H1 (cell line): ENCODE measurements at regions not wholly inside any gene's neighbourhood (a gene's known extent, or its start where the extent isn't known, plus 50 kb on each side); places are given as distances from the start of the nearest gene placed in this dataset.

Source experiments
- CTCF ChIA-PET: fragments of 300-600 bp; sonication (Branson Sonifier 250); formaldehyde crosslinking; loops from one replicate; lab custom pipeline; 2021; ENCODE audit not compliant: partially characterized antibody; lab: Charles Lee
- POLR2A ChIA-PET: fragments of 300-600 bp; sonication (Branson Sonifier 250); formaldehyde crosslinking; loops from one replicate; lab custom pipeline; 2021; ENCODE audit warnings: inconsistent platforms; ENCODE audit not compliant: partially characterized antibody; lab: Charles Lee
- DNase-seq, 2 experiments: peaks; one replicate each; pipeline versions ENCODE4 v3.0.0 to v3.0.0-alpha.2; 2010 to 2022; ENCODE audit warnings: low spot score in 2 of 2, low read depth in 1 of 2, mixed read lengths in 1 of 2
- FAIRE-seq: peaks from 2 replicates; lab custom pipeline; 2011; peaks lifted over from hg19 to GRCh38; lab: Jason Lieb, UNC
- H2AFZ ChIP-seq: 2 replicates; pipeline ENCODE4 v1.8.1; 2012; ENCODE audit warnings: low read length, inconsistent platforms
- H2AK5ac ChIP-seq: 2 replicates; pipeline ENCODE4 v1.6.1; 2013; ENCODE audit warnings: low read depth, low read length
- H2BK120ac ChIP-seq: replicated peaks from 2 replicates; pipeline ENCODE3; 2013; ENCODE audit warnings: low read depth, low read length, inconsistent platforms
- H2BK12ac ChIP-seq: 2 replicates; pipeline ENCODE4 v1.6.1; 2013; ENCODE audit warnings: low read depth, low read length
- H2BK15ac ChIP-seq: 2 replicates; pipeline ENCODE4 v1.6.1; 2013; ENCODE audit warnings: low read length
- H2BK20ac ChIP-seq: 2 replicates; pipeline ENCODE4 v1.6.1; 2013; ENCODE audit warnings: low read length
- H2BK5ac ChIP-seq: 2 replicates; pipeline ENCODE4 v1.6.1; 2013; ENCODE audit warnings: low read depth, low read length
- H3K14ac ChIP-seq: 2 replicates; pipeline ENCODE4 v1.6.1; 2013; ENCODE audit warnings: inconsistent platforms; ENCODE audit not compliant: insufficient read length
- H3K18ac ChIP-seq: 2 replicates; pipeline ENCODE4 v1.6.1; 2013; ENCODE audit warnings: low read length; ENCODE audit errors: extremely low read depth
- H3K23ac ChIP-seq: 2 replicates; pipeline ENCODE4 v1.6.1; 2013; ENCODE audit warnings: inconsistent platforms; ENCODE audit not compliant: insufficient read length
- H3K23me2 ChIP-seq: 2 replicates; pipeline ENCODE4 v1.6.1; 2013; ENCODE audit warnings: low read depth, low read length
- H3K27ac ChIP-seq: 2 replicates; pipeline ENCODE4 v1.6.1; 2011; ENCODE audit warnings: low read depth, low read length, inconsistent platforms
- H3K27me3 ChIP-seq, 4 experiments: replicated peaks in 1 of 4; 1 replicate in 1 of 4; 2 replicates in 3 of 4; pipeline versions ENCODE4 v1.6.1 to v1.8.1; 2011 to 2013; ENCODE audit warnings: low read length in 3 of 4, mild to moderate bottlenecking in 3 of 4, inconsistent platforms in 2 of 4, mixed read lengths in 2 of 4, moderate library complexity in 1 of 4; ENCODE audit not compliant: control insufficient read depth in 3 of 4, insufficient read depth in 3 of 4; ENCODE audit errors: extremely low read depth in 1 of 4
- H3K36me3 ChIP-seq, 4 experiments: 2 replicates each; pipeline versions ENCODE4 v1.6.1 to v1.8.1; 2011 to 2013; ENCODE audit warnings: mild to moderate bottlenecking in 4 of 4, low read length in 3 of 4, moderate library complexity in 2 of 4, control low read depth in 1 of 4, inconsistent platforms in 1 of 4; ENCODE audit not compliant: insufficient read depth in 4 of 4, control insufficient read depth in 2 of 4
- H3K4ac ChIP-seq: replicated peaks from 2 replicates; pipeline ENCODE3; 2013; ENCODE audit warnings: low read length, low read depth, mixed read lengths, inconsistent platforms; ENCODE audit not compliant: insufficient read length
- H3K4me1 ChIP-seq, 4 experiments: replicated peaks in 1 of 4; 1 replicate in 1 of 4; 2 replicates in 3 of 4; pipeline versions ENCODE4 v1.6.1 to v1.8.1; 2011 to 2013; ENCODE audit warnings: low read length in 3 of 4, inconsistent platforms in 2 of 4, mixed read lengths in 1 of 4; ENCODE audit not compliant: insufficient read depth in 4 of 4, control insufficient read depth in 3 of 4
- H3K4me2 ChIP-seq, 2 experiments: 2 replicates each; pipeline versions ENCODE4 v1.6.1 to v1.8.1; 2011 to 2013; ENCODE audit warnings: low read depth in 2 of 2, low read length in 2 of 2, control low read depth in 1 of 2, inconsistent platforms in 1 of 2, mild to moderate bottlenecking in 1 of 2; ENCODE audit not compliant: insufficient read depth in 1 of 2
- H3K4me3 ChIP-seq, 4 experiments: fragments of 200-600, 300-600 bp in 1 of 4; sonication (generic), shearing (Covaris generic), sonication (Bioruptor Twin) in 1 of 4; 2 replicates each; pipeline versions ENCODE4 v1.5.1 to v1.8.1; 2011 to 2016; ENCODE audit warnings: low read length in 4 of 4, low read depth in 3 of 4, control low read depth in 2 of 4, inconsistent platforms in 2 of 4, mild to moderate bottlenecking in 2 of 4, mixed read lengths in 1 of 4, moderate library complexity in 1 of 4; ENCODE audit not compliant: insufficient read depth in 2 of 4; ENCODE audit errors: extremely low read depth in 1 of 4
- H3K56ac ChIP-seq: replicated peaks from 2 replicates; pipeline ENCODE3; 2013; ENCODE audit warnings: low read depth, mild to moderate bottlenecking, mixed read lengths, low read length, inconsistent platforms; ENCODE audit not compliant: insufficient read length
- H3K79me1 ChIP-seq: 2 replicates; pipeline ENCODE4 v1.6.1; 2013; ENCODE audit warnings: low read depth, low read length, control low read depth
- H3K79me2 ChIP-seq, 2 experiments: 2 replicates each; pipeline versions ENCODE4 v1.6.1 to v1.8.1; 2012 to 2013; ENCODE audit warnings: low read length in 2 of 2, mild to moderate bottlenecking in 2 of 2, inconsistent platforms in 1 of 2; ENCODE audit not compliant: insufficient read depth in 2 of 2, control insufficient read depth in 1 of 2
- H3K9ac ChIP-seq, 4 experiments: replicated peaks in 1 of 4; 1 replicate in 1 of 4; 2 replicates in 3 of 4; pipeline versions ENCODE4 v1.6.1 to v1.8.1; 2011 to 2013; ENCODE audit warnings: low read depth in 3 of 4, low read length in 3 of 4, control low read depth in 2 of 4, mild to moderate bottlenecking in 2 of 4, moderate library complexity in 2 of 4, inconsistent platforms in 1 of 4; ENCODE audit errors: extremely low read depth in 1 of 4
- H3K9me3 ChIP-seq, 2 experiments: 2 replicates each; pipeline versions ENCODE4 v1.6.1 to v1.8.1; 2012 to 2013; ENCODE audit warnings: mild to moderate bottlenecking in 2 of 2, moderate library complexity in 2 of 2, control low read depth in 1 of 2, inconsistent platforms in 1 of 2, low read depth in 1 of 2, low read length in 1 of 2, mixed read lengths in 1 of 2; ENCODE audit not compliant: insufficient read depth in 2 of 2
- H4K20me1 ChIP-seq, 2 experiments: replicated peaks in 1 of 2; 2 replicates each; pipeline versions ENCODE3 to v1.8.1; 2011 to 2013; ENCODE audit warnings: inconsistent platforms in 2 of 2, low read length in 2 of 2, mild to moderate bottlenecking in 1 of 2; ENCODE audit not compliant: insufficient read depth in 2 of 2, control insufficient read depth in 1 of 2
- H4K5ac ChIP-seq: 2 replicates; pipeline ENCODE4 v1.6.1; 2013; ENCODE audit warnings: low read length, low read depth, mixed read lengths, inconsistent platforms; ENCODE audit not compliant: insufficient read length
- H4K8ac ChIP-seq: 2 replicates; pipeline ENCODE4 v1.8.0; 2013; ENCODE audit warnings: mild to moderate bottlenecking, moderate library complexity, low read length, inconsistent platforms; ENCODE audit not compliant: insufficient read depth; ENCODE audit errors: extremely low read depth
- H4K91ac ChIP-seq: replicated peaks from 2 replicates; pipeline ENCODE3; 2013; ENCODE audit warnings: low read length, mixed read lengths, inconsistent platforms; ENCODE audit not compliant: insufficient read length
- ATF3 ChIP-seq: IDR thresholded peaks from 2 replicates; pipeline ENCODE4 v1.6.1; 2011; ENCODE audit warnings: low read depth, mild to moderate bottlenecking, low read length; ENCODE audit not compliant: insufficient read depth
- RAD21 ChIP-seq, 2 experiments: IDR thresholded peaks in 1 of 2; conservative IDR thresholded peaks in 1 of 2; 2 replicates each; pipeline ENCODE4 v1.6.1; 2011; ENCODE audit warnings: low read depth in 2 of 2, low read length in 2 of 2, improper control_type of control experiment in 1 of 2, inconsistent platforms in 1 of 2, mild to moderate bottlenecking in 1 of 2, moderate library complexity in 1 of 2
- USF2 ChIP-seq: IDR thresholded peaks from 2 replicates; pipeline ENCODE4 v1.6.1; 2011; ENCODE audit warnings: low read length, improper control_type of control experiment
- WGBS, 2 experiments: shearing (Covaris generic) in 1 of 2; methylation state at CpG; one replicate each; pipeline versions ENCODE4 v1.1.6 to v1.1.7; 2013 to 2015; ENCODE audit warnings: low lambda C conversion rate in 2 of 2, mixed read lengths in 2 of 2, inconsistent platforms in 1 of 2, low coverage in 1 of 2, missing lambda C conversion rate in 1 of 2; ENCODE audit not compliant: insufficient replicate concordance in 2 of 2, insufficient coverage in 1 of 2, insufficient read length in 1 of 2; ENCODE audit errors: extremely low coverage in 1 of 2, missing lambda C conversion rate in 1 of 2; 5-methylcytosine and 5-hydroxymethylcytosine counted together

- Histone ChIP-seq H2AFZ (no peak overlapping the region), H3K4me2 (no peak overlapping the region), H2AK5ac (no peak overlapping the region), H3K27me3 (no peaks in the 10 kb centered on the region), H3K56ac (no peak overlapping the region), H3K79me2 (no peaks in the 10 kb centered on the region), H3K4me3 (no peak overlapping the region), H3K4ac (no peak overlapping the region), H2BK5ac (no peak overlapping the region), H4K91ac (no peak overlapping the region), H2BK20ac (no peak overlapping the region), H2BK12ac (no peak overlapping the region), H2BK15ac (no peak overlapping the region), H4K20me1 (no peaks in the 10 kb centered on the region), H4K8ac (no peak overlapping the region), H3K23me2 (0 out of 2 replicates have a peak, but pooled peaks cover 2% of the 10 kb centered on the region), H3K79me1 (no peaks in the 10 kb centered on the region), H3K4me1 (no peaks in the 10 kb centered on the region), H2BK120ac (no peak overlapping the region), H3K27ac (no peak overlapping the region), H4K5ac (no peak overlapping the region), H3K18ac (no peak overlapping the region), H3K9me3 (peaks cover 0 to 6% of the 10 kb centered on the region in 2 experiments; a peak in 1 of 4 replicates), H3K14ac (no peak overlapping the region), H3K9ac (no peak overlapping the region), H3K36me3 (no peaks in the 10 kb centered on the region; a peak in 1 of 8 replicates), H3K23ac (no peak overlapping the region)
- no peak for FAIRE-seq
- ChIA-PET CTCF (interaction anchor here (0.6 to 1.8 kb wide), 2 partner anchors 54 to 1660 kb away, joined by 4 read pairs; no protein-coding TSS in a partner anchor), POLR2A (no interaction called here)
- no peak for DNase-seq
- WGBS, 2 experiments, result 60% methylated on average over 2 of the region's 2 CpGs; no CpG with 5 or more reads in 1 of the 2 experiments
- TF ChIP-seq RAD21 (IDR thresholded peaks at IDR 0.05 in 1 of 2, conservative IDR thresholded peaks at IDR 0.05 in 1 of 2; ENCODE audit: low read depth in 2 of 2, low read length in 2 of 2), result no peak
- 0 out of 2 replicates have a peak, but pooled peaks have one; percentile 41 for TF ChIP-seq ATF3
- peak; percentile 48; the same call in 1 of the 2 replicates for TF ChIP-seq USF2
These were observed 213.4 kb downstream of the PALM2AKAP2 start for GRCh38 chr9:109993250-109993978.
